ENCODE measurements at regions not wholly inside any gene's neighbourhood (a gene's known extent, or its start where the extent isn't known, plus 50 kb on each side); places are given as distances from the start of the nearest gene placed in this dataset.

DNA sequence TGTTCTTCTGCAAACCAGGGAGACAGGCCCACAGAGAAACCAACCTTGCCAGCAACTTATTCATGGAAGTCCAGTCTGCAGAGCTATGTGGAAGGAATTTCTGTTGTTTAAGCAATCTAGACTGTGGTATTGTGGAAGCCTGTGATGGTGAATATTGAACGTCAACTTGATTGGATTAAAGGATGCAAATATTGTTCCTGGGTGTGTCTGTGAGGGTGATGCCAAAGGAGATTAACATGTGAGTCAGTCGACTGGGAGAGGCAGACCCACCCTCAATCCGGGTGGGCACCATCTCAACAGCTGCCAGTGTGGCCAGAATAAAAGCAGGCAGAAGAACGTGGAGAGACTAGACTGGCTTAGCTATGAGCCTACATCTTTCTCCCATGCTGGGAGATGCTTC is 606.0 kb downstream of the EFNB2 start:
- TF ChIP-seq, protein P1, sequence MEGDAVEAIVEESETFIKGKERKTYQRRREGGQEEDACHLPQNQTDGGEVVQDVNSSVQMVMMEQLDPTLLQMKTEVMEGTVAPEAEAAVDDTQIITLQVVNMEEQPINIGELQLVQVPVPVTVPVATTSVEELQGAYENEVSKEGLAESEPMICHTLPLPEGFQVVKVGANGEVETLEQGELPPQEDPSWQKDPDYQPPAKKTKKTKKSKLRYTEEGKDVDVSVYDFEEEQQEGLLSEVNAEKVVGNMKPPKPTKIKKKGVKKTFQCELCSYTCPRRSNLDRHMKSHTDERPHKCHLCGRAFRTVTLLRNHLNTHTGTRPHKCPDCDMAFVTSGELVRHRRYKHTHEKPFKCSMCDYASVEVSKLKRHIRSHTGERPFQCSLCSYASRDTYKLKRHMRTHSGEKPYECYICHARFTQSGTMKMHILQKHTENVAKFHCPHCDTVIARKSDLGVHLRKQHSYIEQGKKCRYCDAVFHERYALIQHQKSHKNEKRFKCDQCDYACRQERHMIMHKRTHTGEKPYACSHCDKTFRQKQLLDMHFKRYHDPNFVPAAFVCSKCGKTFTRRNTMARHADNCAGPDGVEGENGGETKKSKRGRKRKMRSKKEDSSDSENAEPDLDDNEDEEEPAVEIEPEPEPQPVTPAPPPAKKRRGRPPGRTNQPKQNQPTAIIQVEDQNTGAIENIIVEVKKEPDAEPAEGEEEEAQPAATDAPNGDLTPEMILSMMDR (IDR thresholded peaks at IDR 0.05) = no peak
- TF ChIP-seq POLR2A (IDR thresholded peaks at IDR 0.05) = no peak
- H3K27me3 ChIP-seq = no peaks in the 10 kb centered on the region
- intact Hi-C loops (cut with DNase I; ENCODE audit: low total_unique reads) = no loop called here
- no peak overlapping the region for H3K4me3 ChIP-seq
- H3K36me3 ChIP-seq = no peaks in the 10 kb centered on the region
- no peak overlapping the region for H3K27ac ChIP-seq
- no peaks in the 10 kb centered on the region for H3K9me3 ChIP-seq
- DNase-seq = no peak
- H3K4me1 ChIP-seq = no peaks in the 10 kb centered on the region

DNA sequence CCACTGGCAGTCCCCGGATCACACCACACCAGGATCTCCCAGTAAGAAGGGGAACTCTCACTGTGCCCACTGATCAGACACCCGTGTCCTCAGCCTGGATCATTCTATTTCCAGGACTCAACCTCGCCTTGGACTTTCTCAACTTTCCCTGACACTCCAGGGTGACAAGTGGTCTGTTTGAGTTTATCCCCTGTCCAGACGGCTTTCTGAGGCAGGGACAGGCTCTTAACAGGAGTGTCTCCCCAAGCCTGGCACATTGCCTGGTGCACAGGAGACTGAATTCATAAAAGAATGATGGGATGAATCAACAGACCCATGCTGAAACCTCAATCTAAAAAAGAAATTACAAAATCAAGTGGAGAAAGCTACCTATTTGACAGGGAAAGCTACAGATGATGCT is 606.6 kb downstream of the EFNB2 start:
- no peak for TF ChIP-seq POLR2A (IDR thresholded peaks at IDR 0.05)
- TF ChIP-seq, protein P1 (IDR thresholded peaks at IDR 0.05) = no peak
- intact Hi-C loops (cut with DNase I; ENCODE audit: low total_unique reads) = no loop called here
- Histone ChIP-seq H3K27me3 (no peaks in the 10 kb centered on the region), H3K36me3 (no peaks in the 10 kb centered on the region), H3K4me3 (no peak overlapping the region), H3K9me3 (no peaks in the 10 kb centered on the region), H3K27ac (no peak overlapping the region), H3K4me1 (no peaks in the 10 kb centered on the region)
- DNase-seq = no peak

- H3K27me3 ChIP-seq = no peaks in the 10 kb centered on the region
- H3K4me3 ChIP-seq = no peak overlapping the region
- H3K4me1 ChIP-seq = no peaks in the 10 kb centered on the region
- H3K27ac ChIP-seq = no peak overlapping the region
- H3K36me3 ChIP-seq = no peaks in the 10 kb centered on the region
- TF ChIP-seq, protein P1 (IDR thresholded peaks at IDR 0.05) = no peak
- TF ChIP-seq POLR2A (IDR thresholded peaks at IDR 0.05) = no peak
- intact Hi-C loops (cut with DNase I; ENCODE audit: low total_unique reads) = no loop called here
- no peak for DNase-seq
- H3K9me3 ChIP-seq = no peaks in the 10 kb centered on the region
Observed at GRCh38 chr13:105928048-105928447, 607.4 kb downstream of the EFNB2 start.

DNA sequence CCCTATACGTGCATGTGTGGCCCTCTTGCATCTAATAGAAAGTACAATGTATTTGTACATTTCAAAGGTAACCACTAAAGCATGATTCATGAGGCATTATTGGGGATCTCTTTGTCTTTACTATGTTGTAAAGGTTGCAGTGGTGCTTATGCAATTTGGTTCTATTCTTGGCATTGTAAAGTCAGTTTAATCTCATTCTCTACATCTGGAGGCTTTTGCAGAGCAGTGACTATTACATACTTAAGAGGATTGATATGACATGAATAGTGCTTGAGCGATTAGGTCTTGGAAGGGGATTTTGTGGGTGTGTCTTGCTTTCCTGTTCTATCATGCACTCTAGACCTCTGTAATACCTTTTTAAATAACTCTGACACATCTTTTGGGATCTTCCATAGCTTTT is 610.0 kb downstream of the EFNB2 start:
- intact Hi-C loops (cut with DNase I; ENCODE audit: low total_unique reads) = no loop called here
- TF ChIP-seq, protein P1 (IDR thresholded peaks at IDR 0.05) = no peak
- no peak for TF ChIP-seq POLR2A (IDR thresholded peaks at IDR 0.05)

GRCh38 chr13:105921711-105922110 is 613.8 kb downstream of the EFNB2 start:
- DNase-seq = no peak
- Histone ChIP-seq H3K9me3 (no peaks in the 10 kb centered on the region), H3K27me3 (no peaks in the 10 kb centered on the region), H3K4me1 (no peaks in the 10 kb centered on the region), H3K4me3 (no peak overlapping the region), H3K27ac (no peak overlapping the region), H3K36me3 (no peaks in the 10 kb centered on the region)
- intact Hi-C loops (cut with DNase I; ENCODE audit: low total_unique reads) = no loop called here
- TF ChIP-seq, protein P1 (IDR thresholded peaks at IDR 0.05) = no peak

More for the DNA sequence above, 610.0 kb downstream of the EFNB2 start:
- Histone ChIP-seq H3K9me3 (no peaks in the 10 kb centered on the region), H3K27ac (no peak overlapping the region), H3K4me1 (no peaks in the 10 kb centered on the region), H3K36me3 (no peaks in the 10 kb centered on the region), H3K27me3 (no peaks in the 10 kb centered on the region), H3K4me3 (no peak overlapping the region)
- DNase-seq = no peak
